ENCODE measurements at regions not wholly inside any gene's neighbourhood (a gene's known extent, or its start where the extent isn't known, plus 50 kb on each side); places are given as distances from the start of the nearest gene placed in this dataset.

GRCh38 chr2:12877761-12878160 is 161.0 kb downstream of the TRIB2 start:
- DNase-seq, result no peak
- TF ChIP-seq, protein P1, sequence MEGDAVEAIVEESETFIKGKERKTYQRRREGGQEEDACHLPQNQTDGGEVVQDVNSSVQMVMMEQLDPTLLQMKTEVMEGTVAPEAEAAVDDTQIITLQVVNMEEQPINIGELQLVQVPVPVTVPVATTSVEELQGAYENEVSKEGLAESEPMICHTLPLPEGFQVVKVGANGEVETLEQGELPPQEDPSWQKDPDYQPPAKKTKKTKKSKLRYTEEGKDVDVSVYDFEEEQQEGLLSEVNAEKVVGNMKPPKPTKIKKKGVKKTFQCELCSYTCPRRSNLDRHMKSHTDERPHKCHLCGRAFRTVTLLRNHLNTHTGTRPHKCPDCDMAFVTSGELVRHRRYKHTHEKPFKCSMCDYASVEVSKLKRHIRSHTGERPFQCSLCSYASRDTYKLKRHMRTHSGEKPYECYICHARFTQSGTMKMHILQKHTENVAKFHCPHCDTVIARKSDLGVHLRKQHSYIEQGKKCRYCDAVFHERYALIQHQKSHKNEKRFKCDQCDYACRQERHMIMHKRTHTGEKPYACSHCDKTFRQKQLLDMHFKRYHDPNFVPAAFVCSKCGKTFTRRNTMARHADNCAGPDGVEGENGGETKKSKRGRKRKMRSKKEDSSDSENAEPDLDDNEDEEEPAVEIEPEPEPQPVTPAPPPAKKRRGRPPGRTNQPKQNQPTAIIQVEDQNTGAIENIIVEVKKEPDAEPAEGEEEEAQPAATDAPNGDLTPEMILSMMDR (IDR thresholded peaks at IDR 0.05), result no peak
- Histone ChIP-seq H3K27me3 (no peaks in the 10 kb centered on the region), H3K9me3 (no peaks in the 10 kb centered on the region), H3K4me1 (no peaks in the 10 kb centered on the region), H3K27ac (no peak overlapping the region), H3K36me3 (no peaks in the 10 kb centered on the region), H3K4me3 (no peak overlapping the region)
- FAIRE-seq, result no peak
- 77 to 84% methylated on average over 2 of the region's 2 CpGs for WGBS, 2 donors
- intact Hi-C loops (cut with DNase I), result no loop called here
- ATAC-seq, result no peak

- FAIRE-seq (no peak), ATAC-seq (no peak), DNase-seq (no peak)
- Histone ChIP-seq H3K4me1 (no peaks in the 10 kb centered on the region), H3K9me3 (no peaks in the 10 kb centered on the region), H3K27ac (no peak overlapping the region), H3K36me3 (no peaks in the 10 kb centered on the region), H3K27me3 (no peaks in the 10 kb centered on the region), H3K4me3 (no peak overlapping the region)
- intact Hi-C loops (cut with DNase I), result no loop called here
- 66 to 68% methylated on average over 1 of the region's 1 CpG for WGBS, 2 donors
- TF ChIP-seq, protein P1 (IDR thresholded peaks at IDR 0.05), result no peak
Measured at GRCh38 chr2:12879649-12880048, 162.9 kb downstream of the TRIB2 start.

GRCh38 chr2:12881952-12882351 is 165.2 kb downstream of the TRIB2 start:
- intact Hi-C loops (cut with DNase I), result no loop called here
- TF ChIP-seq, protein P1 (IDR thresholded peaks at IDR 0.05), result no peak
- Histone ChIP-seq H3K36me3 (no peaks in the 10 kb centered on the region), H3K4me1 (no peaks in the 10 kb centered on the region), H3K27me3 (no peaks in the 10 kb centered on the region), H3K9me3 (no peaks in the 10 kb centered on the region), H3K27ac (no peak overlapping the region), H3K4me3 (no peak overlapping the region)
- ATAC-seq, result no peak
- WGBS, 2 donors, result 82 to 93% methylated on average over 7 of the region's 7 CpGs
- no peak for DNase-seq
- no peak for FAIRE-seq

DNA sequence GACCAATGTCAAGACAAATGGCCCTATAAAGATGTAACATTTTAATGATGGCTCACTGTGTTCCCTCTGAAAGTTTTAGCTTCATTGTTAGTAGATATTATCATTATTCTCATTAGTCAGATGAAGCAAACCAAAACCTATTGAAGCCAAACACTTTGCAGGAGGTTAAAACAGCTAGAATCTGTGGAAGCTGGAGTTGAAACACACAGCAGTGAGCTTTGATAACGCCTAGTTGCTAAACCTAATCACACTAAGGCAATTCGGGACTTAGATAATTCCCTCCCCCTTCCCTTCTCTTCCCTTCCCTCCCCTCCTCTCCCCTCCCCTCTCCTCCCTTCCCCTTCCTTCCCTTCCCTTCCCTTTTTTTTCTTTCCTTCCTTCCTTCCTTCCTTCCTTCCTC is 165.7 kb downstream of the TRIB2 start:
- DNase-seq (no peak), ATAC-seq (no peak), FAIRE-seq (no peak)
- WGBS, 2 donors, result 19 to 37% methylated on average over 2 of the region's 2 CpGs
- Histone ChIP-seq H3K27me3 (no peaks in the 10 kb centered on the region), H3K27ac (no peak overlapping the region), H3K4me3 (no peak overlapping the region), H3K4me1 (no peaks in the 10 kb centered on the region), H3K9me3 (no peaks in the 10 kb centered on the region), H3K36me3 (no peaks in the 10 kb centered on the region)
- intact Hi-C loops (cut with DNase I), result no loop called here
- TF ChIP-seq, protein P1 (IDR thresholded peaks at IDR 0.05), result no peak

DNA sequence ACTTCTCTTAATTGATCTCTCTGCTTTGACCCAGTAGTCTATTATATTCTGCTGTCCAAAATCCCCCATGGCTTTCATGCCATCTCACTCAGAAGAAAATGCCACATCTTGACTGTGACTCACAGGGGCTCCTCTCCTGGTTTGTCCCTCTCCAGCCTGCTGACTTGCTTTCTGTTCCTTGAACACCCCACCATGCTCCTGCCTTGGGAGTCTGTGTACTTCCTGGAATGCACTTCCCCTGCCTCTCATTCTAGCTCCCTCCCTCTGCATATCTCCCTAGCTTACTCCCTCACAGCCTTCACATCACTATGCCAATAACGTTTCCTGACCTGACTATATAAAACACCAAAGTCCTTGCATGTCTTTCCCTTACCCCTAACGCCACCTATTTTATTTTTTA is 167.2 kb downstream of the TRIB2 start:
- Histone ChIP-seq H3K9me3 (no peaks in the 10 kb centered on the region), H3K36me3 (no peaks in the 10 kb centered on the region), H3K27me3 (no peaks in the 10 kb centered on the region), H3K27ac (no peak overlapping the region), H3K4me3 (no peak overlapping the region), H3K4me1 (no peaks in the 10 kb centered on the region)
- FAIRE-seq (no peak), ATAC-seq (no peak), DNase-seq (no peak)
- TF ChIP-seq, protein P1 (IDR thresholded peaks at IDR 0.05), result no peak
- intact Hi-C loops (cut with DNase I), result no loop called here
- WGBS, 2 donors, result 61 to 64% methylated on average over 2 of the region's 2 CpGs

Data from pancreas (tissue), 10 donors.